ENCODE measurements at regions not wholly inside any gene's neighbourhood (a gene's known extent, or its start where the extent isn't known, plus 50 kb on each side); places are given as distances from the start of the nearest gene placed in this dataset.

GRCh38 chr2:117514371-117514770 lies 300.1 kb upstream of the DDX18 start:
- Histone ChIP-seq H3K36me3 (ENCODE audit: control insufficient read depth in 2 of 4, insufficient read depth in 4 of 4, low read length in 3 of 4) (no peaks in the 10 kb centered on the region), H2BK20ac (ENCODE audit: low read length) (no peak overlapping the region), H2BK5ac (ENCODE audit: low read depth, low read length) (no peak overlapping the region), H2BK12ac (ENCODE audit: low read depth, low read length) (no peak overlapping the region), H3K9me3 (ENCODE audit: insufficient read depth in 2 of 2, low read depth in 1 of 2, low read length in 1 of 2) (no peaks in the 10 kb centered on the region), H3K56ac (replicated peaks; ENCODE audit: insufficient read length, low read depth, low read length) (no peak overlapping the region), H3K4me1 (replicated peaks in 1 of 4; ENCODE audit: control insufficient read depth in 3 of 4, insufficient read depth in 4 of 4, low read length in 3 of 4) (no peaks in the 10 kb centered on the region), H4K5ac (ENCODE audit: insufficient read length, low read depth, low read length) (no peak overlapping the region), H3K23me2 (ENCODE audit: low read depth, low read length) (no peaks in the 10 kb centered on the region), H4K91ac (replicated peaks; ENCODE audit: insufficient read length, low read length) (no peak overlapping the region), H3K4me2 (ENCODE audit: insufficient read depth in 1 of 2, low read depth in 2 of 2, low read length in 2 of 2) (no peak overlapping the region), H3K23ac (ENCODE audit: insufficient read length) (no peak overlapping the region), H3K27me3 (replicated peaks in 1 of 4; ENCODE audit: control insufficient read depth in 3 of 4, extremely low read depth in 1 of 4, insufficient read depth in 3 of 4, low read length in 3 of 4) (no peaks in the 10 kb centered on the region), H3K4ac (replicated peaks; ENCODE audit: insufficient read length, low read depth, low read length) (no peak overlapping the region), H4K20me1 (replicated peaks in 1 of 2; ENCODE audit: control insufficient read depth in 1 of 2, insufficient read depth in 2 of 2, low read length in 2 of 2) (no peaks in the 10 kb centered on the region), H3K14ac (ENCODE audit: insufficient read length) (no peak overlapping the region), H2BK15ac (ENCODE audit: low read length) (no peak overlapping the region), H3K27ac (ENCODE audit: low read depth, low read length) (no peak overlapping the region), H3K18ac (ENCODE audit: extremely low read depth, low read length) (no peak overlapping the region), H3K79me2 (ENCODE audit: control insufficient read depth in 1 of 2, insufficient read depth in 2 of 2, low read length in 2 of 2) (no peaks in the 10 kb centered on the region), H3K9ac (replicated peaks in 1 of 4; ENCODE audit: extremely low read depth in 1 of 4, low read depth in 3 of 4, low read length in 3 of 4) (no peak overlapping the region), H3K4me3 (ENCODE audit: extremely low read depth in 1 of 4, insufficient read depth in 2 of 4, low read depth in 3 of 4, low read length in 4 of 4) (no peak overlapping the region), H3K79me1 (ENCODE audit: low read depth, low read length) (no peaks in the 10 kb centered on the region), H4K8ac (ENCODE audit: extremely low read depth, insufficient read depth, low read length) (no peak overlapping the region), H2BK120ac (replicated peaks; ENCODE audit: low read depth, low read length) (no peak overlapping the region), H2AFZ (ENCODE audit: low read length) (no peak overlapping the region), H2AK5ac (ENCODE audit: low read depth, low read length) (no peak overlapping the region)
- no peak for FAIRE-seq
- DNase-seq (ENCODE audit: low read depth in 1 of 2, low spot score in 2 of 2), result no peak
- WGBS, 2 experiments (ENCODE audit: extremely low coverage in 1 of 2, insufficient coverage in 1 of 2, insufficient read length in 1 of 2, insufficient replicate concordance in 2 of 2, low coverage in 1 of 2, low lambda C conversion rate in 2 of 2, missing lambda C conversion rate in 1 of 2), result 85% methylated on average over 1 of the region's 1 CpG; no CpG with 5 or more reads in 1 of the 2 experiments
- ChIA-PET POLR2A (ENCODE audit: partially characterized antibody) (no interaction called here), CTCF (ENCODE audit: partially characterized antibody) (no interaction called here)
- TF ChIP-seq JUN (IDR thresholded peaks at IDR 0.05; ENCODE audit: low read depth, low read length) (no peak), RBBP5 (IDR thresholded peaks at IDR 0.05; ENCODE audit: borderline replicate concordance, low read depth, low read length) (no peak), GTF2F1 (IDR thresholded peaks at IDR 0.05; ENCODE audit: borderline replicate concordance, low read depth, low read length) (no peak), RFX5 (IDR thresholded peaks at IDR 0.05; ENCODE audit: borderline replicate concordance, low read depth, low read length) (no peak), CBX5 (IDR thresholded peaks at IDR 0.05; ENCODE audit: low read depth, low read length) (no peak), SP2 (IDR thresholded peaks at IDR 0.05; ENCODE audit: low read length) (no peak), POLR2AphosphoS5 (IDR thresholded peaks at IDR 0.05; ENCODE audit: low read depth, low read length) (no peak), SIN3A (conservative IDR thresholded peaks at IDR 0.05 in 1 of 2, IDR thresholded peaks at IDR 0.05 in 1 of 2; ENCODE audit: low read depth in 1 of 2, low read length in 2 of 2) (no peak), SRF (IDR thresholded peaks at IDR 0.05; ENCODE audit: low read depth, low read length) (no peak)
- TF ChIP-seq, protein P1, sequence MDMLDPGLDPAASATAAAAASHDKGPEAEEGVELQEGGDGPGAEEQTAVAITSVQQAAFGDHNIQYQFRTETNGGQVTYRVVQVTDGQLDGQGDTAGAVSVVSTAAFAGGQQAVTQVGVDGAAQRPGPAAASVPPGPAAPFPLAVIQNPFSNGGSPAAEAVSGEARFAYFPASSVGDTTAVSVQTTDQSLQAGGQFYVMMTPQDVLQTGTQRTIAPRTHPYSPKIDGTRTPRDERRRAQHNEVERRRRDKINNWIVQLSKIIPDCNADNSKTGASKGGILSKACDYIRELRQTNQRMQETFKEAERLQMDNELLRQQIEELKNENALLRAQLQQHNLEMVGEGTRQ (IDR thresholded peaks at IDR 0.05; ENCODE audit: low read length), result no peak
